ENCODE measurements at regions not wholly inside any gene's neighbourhood (a gene's known extent, or its start where the extent isn't known, plus 50 kb on each side); places are given as distances from the start of the nearest gene placed in this dataset.

DNA sequence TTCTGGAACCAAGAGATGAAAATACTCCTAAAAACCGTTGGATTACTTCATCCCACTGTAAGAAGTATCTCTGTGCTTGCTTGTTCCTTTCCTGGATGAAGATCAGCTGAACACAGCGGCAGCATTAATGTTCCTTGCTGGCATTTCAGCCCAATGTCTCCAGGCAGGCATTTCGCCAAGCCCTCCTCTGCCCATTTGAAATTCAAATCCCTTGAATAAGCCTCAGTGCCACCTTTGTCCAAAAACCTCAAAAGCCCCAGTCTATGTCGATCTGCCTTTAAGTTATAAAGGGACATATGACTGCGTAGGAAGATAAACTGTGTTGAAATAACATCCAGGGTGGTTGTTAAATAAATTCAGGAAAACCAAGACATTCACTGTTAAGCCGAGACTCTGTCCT lies 156.8 kb upstream of the PDZRN3 start:
- no peak overlapping the region for H3K27ac ChIP-seq
- TF ChIP-seq Cebpa-rat (IDR thresholded peaks at IDR 0.05) = no peak
- no peaks in the 10 kb centered on the region for H4K20me1 ChIP-seq
- H3K4me3 ChIP-seq = no peak overlapping the region
- no peaks in the 10 kb centered on the region for H3K9me3 ChIP-seq
- no peaks in the 10 kb centered on the region for H3K27me3 ChIP-seq
- no peaks in the 10 kb centered on the region for H3K4me1 ChIP-seq
- H3K36me3 ChIP-seq = no peaks in the 10 kb centered on the region
- H3K9ac ChIP-seq = no peak overlapping the region
- H3K4me2 ChIP-seq = no peak overlapping the region

DNA sequence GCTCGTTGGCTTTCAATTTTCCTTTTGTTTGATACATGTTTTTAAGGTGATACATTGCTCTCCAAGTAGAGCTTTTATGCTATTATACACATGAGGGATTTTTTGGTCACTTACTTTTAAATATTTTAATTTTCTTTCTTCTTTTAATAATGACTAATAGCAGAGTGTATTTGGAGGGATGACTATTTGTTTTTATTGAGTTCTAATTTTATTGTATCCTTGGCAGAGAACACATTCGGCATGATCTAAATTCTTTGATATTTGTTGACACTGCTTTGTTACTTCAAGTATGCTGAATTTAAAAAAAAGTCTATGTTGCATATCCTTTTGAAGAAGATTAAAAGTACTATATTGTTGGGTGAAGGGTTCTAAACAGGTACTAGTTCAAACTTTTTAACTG lies 149.9 kb upstream of the PDZRN3 start:
- H3K4me3 ChIP-seq = no peak overlapping the region
- no peak for TF ChIP-seq Cebpa-rat (IDR thresholded peaks at IDR 0.05)
- H3K9me3 ChIP-seq = peaks cover 4% of the 10 kb centered on the region; the same call in 1 of the 2 replicates
- H3K4me1 ChIP-seq = no peaks in the 10 kb centered on the region
- H3K36me3 ChIP-seq = no peaks in the 10 kb centered on the region
- no peak overlapping the region for H3K9ac ChIP-seq
- no peak overlapping the region for H3K4me2 ChIP-seq
- H4K20me1 ChIP-seq = no peaks in the 10 kb centered on the region
- H3K27ac ChIP-seq = no peak overlapping the region
- H3K27me3 ChIP-seq = no peaks in the 10 kb centered on the region

GRCh38 chr3:73773233-73773632 lies 148.5 kb upstream of the PDZRN3 start:
- Histone ChIP-seq H3K4me2 (no peak overlapping the region), H3K9ac (no peak overlapping the region), H3K27ac (no peak overlapping the region), H3K27me3 (no peaks in the 10 kb centered on the region), H3K9me3 (peaks cover 4% of the 10 kb centered on the region; the same call in 1 of the 2 replicates), H4K20me1 (no peaks in the 10 kb centered on the region), H3K4me3 (no peak overlapping the region), H3K4me1 (no peaks in the 10 kb centered on the region), H3K36me3 (no peaks in the 10 kb centered on the region)
- no peak for TF ChIP-seq Cebpa-rat (IDR thresholded peaks at IDR 0.05)

- Histone ChIP-seq H4K20me1 (no peaks in the 10 kb centered on the region), H3K27ac (no peak overlapping the region), H3K9me3 (peaks cover 4% of the 10 kb centered on the region; the same call in 1 of the 2 replicates), H3K4me3 (no peak overlapping the region), H3K4me2 (no peak overlapping the region), H3K4me1 (peaks cover 1% of the 10 kb centered on the region; the same call in 1 of the 2 replicates), H3K27me3 (no peaks in the 10 kb centered on the region), H3K9ac (no peak overlapping the region), H3K36me3 (no peaks in the 10 kb centered on the region)
- no peak for TF ChIP-seq Cebpa-rat (IDR thresholded peaks at IDR 0.05)
Observed at GRCh38 chr3:73772076-73772886, 147.5 kb upstream of the PDZRN3 start.

- H3K27me3 ChIP-seq = no peaks in the 10 kb centered on the region
- H3K4me2 ChIP-seq = no peak overlapping the region
- peaks cover 4% of the 10 kb centered on the region; the same call in 1 of the 2 replicates for H3K9me3 ChIP-seq
- H3K36me3 ChIP-seq = no peaks in the 10 kb centered on the region
- no peak for TF ChIP-seq Cebpa-rat (IDR thresholded peaks at IDR 0.05)
- H3K4me3 ChIP-seq = no peak overlapping the region
- H4K20me1 ChIP-seq = no peaks in the 10 kb centered on the region
- peaks cover 9% of the 10 kb centered on the region for H3K4me1 ChIP-seq
- H3K9ac ChIP-seq = no peak overlapping the region
- no peak overlapping the region for H3K27ac ChIP-seq
Observed at GRCh38 chr3:73768524-73769308, 144.0 kb upstream of the PDZRN3 start.

GRCh38 chr3:73766599-73767381 lies 142.0 kb upstream of the PDZRN3 start:
- Histone ChIP-seq H3K4me3 (peak overlapping the region; percentile 39; the same call in 1 of the 2 replicates), H3K36me3 (no peaks in the 10 kb centered on the region), H3K4me2 (peak overlapping the region; percentile 72), H4K20me1 (no peaks in the 10 kb centered on the region), H3K27ac (peak overlapping the region; percentile 58), H3K9ac (0 out of 2 replicates have a peak overlapping the region, but pooled peaks have one; percentile 26), H3K27me3 (no peaks in the 10 kb centered on the region), H3K9me3 (peaks cover 4% of the 10 kb centered on the region; the same call in 1 of the 2 replicates), H3K4me1 (peaks cover 9% of the 10 kb centered on the region)
- no peak for TF ChIP-seq Cebpa-rat (IDR thresholded peaks at IDR 0.05)

DNA sequence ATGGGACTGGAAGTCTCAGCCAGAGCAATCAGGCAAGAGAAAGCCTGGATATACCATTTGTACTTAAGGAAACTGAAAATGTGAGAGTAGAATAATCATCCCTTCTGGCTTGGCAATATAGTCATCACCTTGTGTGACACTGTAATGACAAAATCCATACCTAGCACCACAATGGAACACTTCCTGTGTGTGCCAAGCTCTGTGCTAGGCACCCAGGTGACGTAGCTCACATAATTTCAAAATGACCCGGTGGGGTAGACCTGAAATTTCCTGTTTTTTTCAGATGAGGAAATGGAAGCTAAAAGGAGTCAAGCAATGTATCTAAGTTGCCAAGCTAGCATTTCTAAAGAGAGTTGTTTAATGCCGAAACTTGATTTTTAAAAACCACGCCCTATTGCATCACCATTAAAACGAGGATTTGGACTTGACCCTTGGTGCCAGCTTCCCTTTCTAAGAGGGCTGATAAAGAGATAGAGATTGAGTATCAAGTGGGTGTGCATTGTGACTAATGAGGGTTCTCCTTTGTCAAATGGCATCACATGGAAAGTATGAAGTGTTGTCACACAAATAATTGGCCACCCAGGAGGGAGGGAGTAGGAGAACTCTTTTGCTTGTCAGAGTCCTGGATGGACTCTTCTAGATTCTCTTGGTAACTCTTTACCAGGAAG lies 141.3 kb upstream of the PDZRN3 start:
- H3K9ac ChIP-seq = no peak overlapping the region

DNA sequence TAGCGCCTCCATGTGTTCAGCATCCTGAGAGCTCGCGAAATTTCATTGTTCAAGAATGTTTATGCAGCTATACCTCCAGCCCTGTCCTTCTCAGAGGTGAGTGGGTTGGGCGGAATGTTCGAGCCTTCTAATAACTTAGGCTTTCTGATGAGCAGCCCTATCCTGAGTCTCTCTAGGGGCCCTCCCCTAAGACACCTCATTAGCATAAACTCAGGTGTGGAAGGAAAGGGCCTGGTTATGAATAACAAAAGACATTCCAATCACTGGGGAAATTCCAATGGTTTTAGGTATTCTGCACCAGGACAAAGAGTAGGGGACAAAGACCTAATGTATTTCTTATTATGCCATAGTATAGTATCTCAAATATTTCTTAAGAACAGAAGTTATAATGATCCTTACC lies 138.1 kb upstream of the PDZRN3 start:
- TF ChIP-seq Cebpa-rat (IDR thresholded peaks at IDR 0.05) = no peak
- peaks cover 9% of the 10 kb centered on the region for H3K4me1 ChIP-seq
- H3K27me3 ChIP-seq = no peaks in the 10 kb centered on the region
- H3K4me2 ChIP-seq = no peak overlapping the region
- H3K36me3 ChIP-seq = no peaks in the 10 kb centered on the region
- no peaks in the 10 kb centered on the region; the same call in 1 of the 2 replicates for H3K9me3 ChIP-seq
- H3K9ac ChIP-seq = no peak overlapping the region
- H3K27ac ChIP-seq = no peak overlapping the region
- no peaks in the 10 kb centered on the region for H4K20me1 ChIP-seq
- no peak overlapping the region for H3K4me3 ChIP-seq

More for the DNA sequence above, 141.3 kb upstream of the PDZRN3 start:
- H3K4me1 ChIP-seq = peaks cover 9% of the 10 kb centered on the region
- H3K27ac ChIP-seq = no peak overlapping the region
- H3K9me3 ChIP-seq = peaks cover 4% of the 10 kb centered on the region; the same call in 1 of the 2 replicates
- no peak for TF ChIP-seq Cebpa-rat (IDR thresholded peaks at IDR 0.05)
- no peaks in the 10 kb centered on the region for H3K36me3 ChIP-seq
- H4K20me1 ChIP-seq = no peaks in the 10 kb centered on the region
- no peak overlapping the region for H3K4me3 ChIP-seq
- H3K4me2 ChIP-seq = no peak overlapping the region
- no peaks in the 10 kb centered on the region for H3K27me3 ChIP-seq

DNA sequence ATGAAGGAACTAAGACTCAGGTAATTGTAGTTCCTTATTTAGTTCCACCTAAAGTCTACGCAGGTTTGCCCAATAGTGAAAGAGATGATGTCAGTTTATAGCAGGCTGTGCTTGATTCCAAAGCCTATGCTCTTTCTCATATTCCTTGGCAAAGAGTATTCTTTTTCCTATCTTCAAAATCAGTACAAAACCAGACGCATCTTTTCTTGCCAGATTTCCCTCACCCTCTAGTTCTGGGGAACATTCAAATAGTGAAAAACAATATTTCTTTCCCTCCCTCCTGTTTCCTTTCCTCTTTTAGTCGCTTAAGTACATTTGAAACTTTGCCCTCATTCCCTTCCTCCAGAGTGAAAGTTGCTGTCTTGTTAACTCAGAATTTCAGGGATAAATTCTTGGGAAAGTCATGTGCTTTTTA lies 134.6 kb upstream of the PDZRN3 start:
- Histone ChIP-seq H3K4me3 (no peak overlapping the region), H3K9ac (no peak overlapping the region), H4K20me1 (no peaks in the 10 kb centered on the region), H3K27me3 (no peaks in the 10 kb centered on the region), H3K9me3 (no peaks in the 10 kb centered on the region), H3K36me3 (no peaks in the 10 kb centered on the region), H3K27ac (no peak overlapping the region), H3K4me2 (no peak overlapping the region), H3K4me1 (no peaks in the 10 kb centered on the region)
- TF ChIP-seq Cebpa-rat (IDR thresholded peaks at IDR 0.05) = no peak

Measured in BLaER1 (cell line).